ENCODE measurements at regions not wholly inside any gene's neighbourhood (a gene's known extent, or its start where the extent isn't known, plus 50 kb on each side); places are given as distances from the start of the nearest gene placed in this dataset.

GRCh38 chr13:104962411-104962810 lies 1573.1 kb downstream of the EFNB2 start:
- TF ChIP-seq, protein P1, sequence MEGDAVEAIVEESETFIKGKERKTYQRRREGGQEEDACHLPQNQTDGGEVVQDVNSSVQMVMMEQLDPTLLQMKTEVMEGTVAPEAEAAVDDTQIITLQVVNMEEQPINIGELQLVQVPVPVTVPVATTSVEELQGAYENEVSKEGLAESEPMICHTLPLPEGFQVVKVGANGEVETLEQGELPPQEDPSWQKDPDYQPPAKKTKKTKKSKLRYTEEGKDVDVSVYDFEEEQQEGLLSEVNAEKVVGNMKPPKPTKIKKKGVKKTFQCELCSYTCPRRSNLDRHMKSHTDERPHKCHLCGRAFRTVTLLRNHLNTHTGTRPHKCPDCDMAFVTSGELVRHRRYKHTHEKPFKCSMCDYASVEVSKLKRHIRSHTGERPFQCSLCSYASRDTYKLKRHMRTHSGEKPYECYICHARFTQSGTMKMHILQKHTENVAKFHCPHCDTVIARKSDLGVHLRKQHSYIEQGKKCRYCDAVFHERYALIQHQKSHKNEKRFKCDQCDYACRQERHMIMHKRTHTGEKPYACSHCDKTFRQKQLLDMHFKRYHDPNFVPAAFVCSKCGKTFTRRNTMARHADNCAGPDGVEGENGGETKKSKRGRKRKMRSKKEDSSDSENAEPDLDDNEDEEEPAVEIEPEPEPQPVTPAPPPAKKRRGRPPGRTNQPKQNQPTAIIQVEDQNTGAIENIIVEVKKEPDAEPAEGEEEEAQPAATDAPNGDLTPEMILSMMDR (IDR thresholded peaks at IDR 0.05): no peak
- TF ChIP-seq POLR2A (IDR thresholded peaks at IDR 0.05): no peak
